Colonic mucosa (tissue), 4 donors: ENCODE measurements at regions not wholly inside any gene's neighbourhood (a gene's known extent, or its start where the extent isn't known, plus 50 kb on each side); places are given as distances from the start of the nearest gene placed in this dataset.
"Not testable (repeated sequence)": the region's sequence is repeated elsewhere in the genome, so short reads cannot be mapped to it uniquely, and the experiment has no call there.

Source experiments
- DNase-seq: peaks from one replicate; pipeline ENCODE4 v3.0.0-alpha.2; 2020
- H3K27ac ChIP-seq: fragments of 200-600 bp; one replicate; pipeline ENCODE4 v1.8.0; 2021
- H3K27me3 ChIP-seq: fragments of 200-600 bp; one replicate; pipeline ENCODE4 v1.8.0; 2021
- H3K36me3 ChIP-seq: fragments of 200-600 bp; one replicate; pipeline ENCODE4 v1.8.0; 2021
- H3K4me1 ChIP-seq: fragments of 200-600 bp; one replicate; pipeline ENCODE4 v1.8.0; 2021; ENCODE audit warnings: mild to moderate bottlenecking
- H3K4me3 ChIP-seq: fragments of 200-600 bp; one replicate; pipeline ENCODE4 v1.8.0; 2021
- H3K9ac ChIP-seq, 2 donors: one replicate each; pipeline ENCODE4 v1.7.0; 2013; ENCODE audit warnings: control low read depth in 2 of 2, low read depth in 2 of 2, low read length in 2 of 2
- H3K9me3 ChIP-seq: fragments of 200-600 bp; one replicate; pipeline ENCODE4 v1.8.0; 2021
- intact Hi-C: fragments of 100-400 bp; cut with DNase I; formaldehyde crosslinking; loops from one replicate; pipeline ENCODE4 v1.14.1; 2022
- TF ChIP-seq, protein P1 (sequence below): fragments of 200-600 bp; IDR thresholded peaks from one replicate; pipeline ENCODE4 v1.8.0; 2022; ENCODE audit warnings: antibody characterized with exemption, mild to moderate bottlenecking
- donor health status: healthy.
- donor health status: DM: no; HTN: no; CAD: no.
- donor health status: DM: no; HTN: no; CAD: no.

DNA sequence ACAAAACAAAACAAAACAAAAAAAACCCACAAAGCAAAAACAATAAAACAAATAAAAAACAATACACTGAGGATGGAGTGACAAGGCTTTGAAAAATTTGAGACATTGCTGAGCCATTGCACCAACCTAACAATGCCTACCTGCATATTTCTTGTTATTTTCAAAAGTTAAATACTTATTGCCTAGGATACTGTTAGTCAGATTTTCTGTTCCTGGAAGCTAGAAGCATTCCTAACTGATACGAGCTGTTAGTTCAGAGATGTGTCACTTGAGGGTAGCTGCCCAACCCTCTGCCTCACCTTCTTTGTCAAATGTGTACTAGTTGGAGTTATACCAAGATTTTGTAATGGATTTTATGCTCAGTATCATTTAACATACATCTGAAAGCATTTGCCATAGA lies 187.2 kb downstream of the TXNL1 start:
- TF ChIP-seq, protein P1, sequence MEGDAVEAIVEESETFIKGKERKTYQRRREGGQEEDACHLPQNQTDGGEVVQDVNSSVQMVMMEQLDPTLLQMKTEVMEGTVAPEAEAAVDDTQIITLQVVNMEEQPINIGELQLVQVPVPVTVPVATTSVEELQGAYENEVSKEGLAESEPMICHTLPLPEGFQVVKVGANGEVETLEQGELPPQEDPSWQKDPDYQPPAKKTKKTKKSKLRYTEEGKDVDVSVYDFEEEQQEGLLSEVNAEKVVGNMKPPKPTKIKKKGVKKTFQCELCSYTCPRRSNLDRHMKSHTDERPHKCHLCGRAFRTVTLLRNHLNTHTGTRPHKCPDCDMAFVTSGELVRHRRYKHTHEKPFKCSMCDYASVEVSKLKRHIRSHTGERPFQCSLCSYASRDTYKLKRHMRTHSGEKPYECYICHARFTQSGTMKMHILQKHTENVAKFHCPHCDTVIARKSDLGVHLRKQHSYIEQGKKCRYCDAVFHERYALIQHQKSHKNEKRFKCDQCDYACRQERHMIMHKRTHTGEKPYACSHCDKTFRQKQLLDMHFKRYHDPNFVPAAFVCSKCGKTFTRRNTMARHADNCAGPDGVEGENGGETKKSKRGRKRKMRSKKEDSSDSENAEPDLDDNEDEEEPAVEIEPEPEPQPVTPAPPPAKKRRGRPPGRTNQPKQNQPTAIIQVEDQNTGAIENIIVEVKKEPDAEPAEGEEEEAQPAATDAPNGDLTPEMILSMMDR, result no peak
- H3K4me3 ChIP-seq, result no peak overlapping the region
- no peaks in the 10 kb centered on the region for H3K27me3 ChIP-seq
- H3K27ac ChIP-seq, result no peak overlapping the region
- H3K4me1 ChIP-seq, result no peaks in the 10 kb centered on the region
- H3K36me3 ChIP-seq, result no peaks in the 10 kb centered on the region
- no peaks in the 10 kb centered on the region for H3K9me3 ChIP-seq
- no peak overlapping the region for H3K9ac ChIP-seq
- no peak for DNase-seq
- intact Hi-C loops, result no loop called here

DNA sequence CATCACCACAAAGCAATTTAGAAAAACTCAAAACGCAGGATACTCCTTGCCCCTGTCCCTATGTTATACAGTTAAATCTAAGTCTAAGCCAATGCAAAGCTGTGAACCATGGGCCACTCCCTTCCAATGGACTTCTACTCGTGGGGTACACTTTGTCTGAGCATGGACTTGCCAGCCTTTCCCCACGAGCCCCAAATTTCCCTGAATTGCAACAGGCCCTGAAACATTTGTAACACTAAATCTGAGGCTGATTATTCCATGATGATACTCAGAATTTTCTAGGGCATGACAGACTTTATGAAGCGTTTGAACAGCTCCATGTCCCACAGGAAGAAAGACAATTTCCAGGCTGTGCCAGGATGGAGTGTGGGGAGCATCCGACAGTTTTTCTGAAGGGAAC lies 189.6 kb downstream of the TXNL1 start:
- H3K4me3 ChIP-seq, result no peak overlapping the region
- no peaks in the 10 kb centered on the region for H3K36me3 ChIP-seq
- no peaks in the 10 kb centered on the region for H3K4me1 ChIP-seq
- intact Hi-C loops, result no loop called here
- H3K9me3 ChIP-seq, result no peaks in the 10 kb centered on the region
- no peak overlapping the region for H3K27ac ChIP-seq
- H3K9ac ChIP-seq, result no peak overlapping the region
- H3K27me3 ChIP-seq, result no peaks in the 10 kb centered on the region
- TF ChIP-seq, protein P1, result no peak
- DNase-seq, result no peak

DNA sequence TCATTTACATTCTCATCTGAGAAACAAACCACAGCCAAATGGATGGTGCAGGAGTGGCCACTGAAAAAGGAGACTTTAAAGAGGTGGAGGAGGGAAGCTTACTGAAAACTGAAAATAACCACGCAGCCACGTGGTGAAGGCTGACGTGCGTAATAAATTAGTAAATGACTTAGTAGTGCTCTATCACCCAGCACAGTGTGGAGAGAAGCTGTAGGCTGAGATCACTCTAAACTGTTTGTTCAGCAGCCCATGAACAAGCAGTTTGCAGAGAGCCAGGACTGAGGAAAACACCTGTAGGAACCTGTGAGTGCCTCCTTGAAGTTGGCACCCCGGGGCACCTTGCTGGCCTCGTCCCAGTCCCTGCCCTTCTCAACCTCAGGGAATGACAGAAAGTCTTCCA lies 193.0 kb downstream of the TXNL1 start:
- Histone ChIP-seq H3K9ac (no peak overlapping the region), H3K27ac (no peak overlapping the region), H3K4me1 (no peaks in the 10 kb centered on the region), H3K36me3 (no peaks in the 10 kb centered on the region), H3K4me3 (no peak overlapping the region), H3K27me3 (no peaks in the 10 kb centered on the region), H3K9me3 (no peaks in the 10 kb centered on the region)
- TF ChIP-seq, protein P1, result no peak
- DNase-seq, result no peak
- intact Hi-C loops, result no loop called here

DNA sequence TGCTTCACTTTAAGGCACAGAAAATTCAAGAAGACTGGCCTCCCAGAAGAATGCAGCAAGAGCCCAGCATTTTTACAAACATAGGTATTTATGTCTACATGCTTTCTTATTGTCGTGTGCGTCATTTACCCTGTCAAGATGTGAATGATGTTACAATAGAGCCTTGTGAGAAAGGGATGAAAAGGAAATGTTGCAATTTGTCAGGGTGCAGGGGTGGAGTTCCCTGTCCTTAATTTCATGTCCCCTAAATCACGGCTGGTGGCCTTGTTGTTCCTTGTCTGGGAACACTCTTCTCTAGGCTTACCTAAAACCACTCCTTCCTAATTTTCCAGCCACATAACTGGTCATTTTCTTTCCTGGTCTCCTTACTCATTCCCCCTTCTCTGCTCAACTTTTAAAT lies 194.2 kb downstream of the TXNL1 start:
- intact Hi-C loops, result no loop called here
- DNase-seq, result no peak
- H3K4me3 ChIP-seq, result no peak overlapping the region
- no peak overlapping the region for H3K9ac ChIP-seq
- H3K27ac ChIP-seq, result no peak overlapping the region
- H3K9me3 ChIP-seq, result no peaks in the 10 kb centered on the region
- no peaks in the 10 kb centered on the region for H3K4me1 ChIP-seq
- TF ChIP-seq, protein P1, result no peak
- no peaks in the 10 kb centered on the region for H3K27me3 ChIP-seq
- H3K36me3 ChIP-seq, result no peaks in the 10 kb centered on the region

DNA sequence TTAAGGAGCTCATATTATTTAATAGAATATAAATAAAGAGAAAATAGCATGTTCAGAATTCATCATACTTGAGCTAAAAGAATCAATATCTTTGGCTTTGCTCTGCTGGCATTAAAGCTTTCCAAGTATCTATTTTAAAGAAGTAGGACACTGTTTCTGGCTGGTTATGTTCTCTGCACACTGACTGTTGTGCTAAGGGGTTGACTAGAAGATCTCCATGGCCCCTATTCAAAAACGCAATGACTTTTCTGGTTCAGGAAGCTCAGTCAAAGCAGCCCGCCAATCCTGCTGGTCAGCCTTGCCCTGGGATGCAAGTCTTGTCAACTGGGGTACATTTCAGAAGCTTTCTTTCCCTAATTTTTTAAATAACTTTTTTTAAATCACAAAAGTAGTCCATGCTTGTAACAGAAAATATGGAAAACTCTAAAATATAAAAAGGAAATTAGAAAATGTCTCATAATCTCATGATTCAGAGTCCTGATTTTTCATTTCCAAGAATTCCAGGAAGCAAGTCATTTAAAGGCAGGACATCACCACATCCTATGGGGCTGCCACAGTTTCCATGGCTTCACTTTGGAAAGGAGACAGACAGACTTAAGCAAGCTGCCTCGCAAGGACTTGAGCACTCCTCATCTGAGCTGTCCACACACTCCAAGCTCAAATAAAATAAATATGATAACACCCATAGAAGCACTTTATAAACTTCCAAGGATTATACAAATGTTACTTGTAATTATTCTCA lies 195.1 kb downstream of the TXNL1 start:
- Histone ChIP-seq H3K4me1 (no peaks in the 10 kb centered on the region), H3K4me3 (no peak overlapping the region), H3K27ac (no peak overlapping the region), H3K9me3 (no peaks in the 10 kb centered on the region), H3K27me3 (no peaks in the 10 kb centered on the region), H3K9ac (no peak overlapping the region), H3K36me3 (no peaks in the 10 kb centered on the region)
- DNase-seq, result no peak
- TF ChIP-seq, protein P1, result no peak
- intact Hi-C loops, result no loop called here

DNA sequence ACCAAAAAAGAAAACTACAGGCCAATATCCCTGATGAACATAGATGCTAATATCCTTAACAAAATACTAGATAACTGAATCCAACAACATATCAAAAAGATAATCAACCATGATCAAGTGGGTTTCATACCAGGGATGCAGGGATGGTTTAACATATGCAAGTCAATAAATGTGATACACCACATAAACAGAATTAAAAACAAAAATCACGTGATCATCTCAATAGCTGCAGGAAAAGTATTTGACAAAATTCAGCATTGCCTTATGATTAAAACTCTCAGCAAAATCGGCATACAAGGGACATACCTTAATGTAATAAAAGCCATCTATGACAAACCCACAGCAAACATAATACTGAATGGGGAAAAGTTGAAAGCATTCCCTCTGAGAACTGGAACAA lies 199.9 kb downstream of the TXNL1 start:
- H3K27ac ChIP-seq, H3K9me3 ChIP-seq, DNase-seq, H3K27me3 ChIP-seq, H3K4me3 ChIP-seq, H3K4me1 ChIP-seq, H3K9ac ChIP-seq, intact Hi-C loops, H3K36me3 ChIP-seq: not testable (repeated sequence)
